H9 (cell line): ENCODE measurements at regions not wholly inside any gene's neighbourhood (a gene's known extent, or its start where the extent isn't known, plus 50 kb on each side); places are given as distances from the start of the nearest gene placed in this dataset.

ENCODE experiments used
- DNase-seq: peaks from one replicate; pipeline ENCODE4 v3.0.0-alpha.2; 2017
- H2AFZ ChIP-seq: one replicate; pipeline ENCODE4 v1.6.1; 2013; ENCODE audit warnings: mild to moderate bottlenecking, low read length, control low read depth, moderate library complexity
- H2AK5ac ChIP-seq: 2 replicates; pipeline ENCODE4 v1.6.1; 2013; ENCODE audit warnings: low read length, control low read depth, mixed read lengths; ENCODE audit not compliant: insufficient read length
- H2BK120ac ChIP-seq: one replicate; pipeline ENCODE4 v1.6.1; 2013; ENCODE audit warnings: low read depth, mild to moderate bottlenecking, low read length, control low read depth, inconsistent platforms; ENCODE audit not compliant: poor library complexity, severe bottlenecking
- H2BK12ac ChIP-seq: 2 replicates; pipeline ENCODE4 v1.6.1; 2013; ENCODE audit warnings: low read length, control low read depth, mixed read lengths, low read depth; ENCODE audit not compliant: insufficient read length
- H2BK15ac ChIP-seq: 2 replicates; pipeline ENCODE4 v1.6.1; 2013; ENCODE audit warnings: low read depth, low read length, control low read depth
- H2BK20ac ChIP-seq: one replicate; pipeline ENCODE4 v1.6.1; 2013; ENCODE audit warnings: low read depth, mild to moderate bottlenecking, low read length, control low read depth, inconsistent platforms; ENCODE audit not compliant: poor library complexity, severe bottlenecking
- H2BK5ac ChIP-seq: 2 replicates; pipeline ENCODE4 v1.6.1; 2013; ENCODE audit warnings: low read length, control low read depth, mixed read lengths; ENCODE audit not compliant: insufficient read length
- H3K14ac ChIP-seq: 2 replicates; pipeline ENCODE4 v1.6.1; 2013; ENCODE audit warnings: low read length, control low read depth; ENCODE audit not compliant: insufficient read depth
- H3K18ac ChIP-seq: 2 replicates; pipeline ENCODE4 v1.6.1; 2013; ENCODE audit warnings: low read depth, mild to moderate bottlenecking, mixed read lengths, low read length, control low read depth; ENCODE audit not compliant: insufficient read length
- H3K23ac ChIP-seq: 2 replicates; pipeline ENCODE4 v1.6.1; 2013; ENCODE audit warnings: low read length, control low read depth, mixed read lengths, low read depth; ENCODE audit not compliant: insufficient read length
- H3K23me2 ChIP-seq: 2 replicates; pipeline ENCODE4 v1.6.1; 2013; ENCODE audit warnings: low read depth, mild to moderate bottlenecking, mixed read lengths, low read length, control low read depth; ENCODE audit not compliant: insufficient read length, poor library complexity, severe bottlenecking
- H3K27ac ChIP-seq: 2 replicates; pipeline ENCODE4 v1.5.1; 2013; ENCODE audit warnings: low read length, control low read depth, mixed read lengths, low read depth; ENCODE audit not compliant: insufficient read length
- H3K27me3 ChIP-seq: 2 replicates; pipeline ENCODE4 v1.6.1; 2013; ENCODE audit warnings: low read length, control low read depth, inconsistent platforms; ENCODE audit not compliant: insufficient read depth
- H3K4ac ChIP-seq: 2 replicates; pipeline ENCODE4 v1.6.1; 2013; ENCODE audit warnings: low read depth, mild to moderate bottlenecking, control low read depth, inconsistent platforms, low read length, moderate library complexity
- H3K4me1 ChIP-seq: 2 replicates; pipeline ENCODE4 v1.6.1; 2013; ENCODE audit warnings: low read length, control low read depth, inconsistent platforms; ENCODE audit not compliant: insufficient read depth
- H3K4me2 ChIP-seq: 2 replicates; pipeline ENCODE4 v1.6.1; 2013; ENCODE audit warnings: low read length, control low read depth, mixed read lengths; ENCODE audit not compliant: insufficient read length, insufficient read depth
- H3K56ac ChIP-seq: 2 replicates; pipeline ENCODE4 v1.6.1; 2013; ENCODE audit warnings: low read depth, mild to moderate bottlenecking, mixed read lengths, low read length, control low read depth; ENCODE audit not compliant: insufficient read length
- H3K79me1 ChIP-seq: 2 replicates; pipeline ENCODE4 v1.6.1; 2013; ENCODE audit warnings: low read depth, mild to moderate bottlenecking, moderate library complexity, low read length, control low read depth, inconsistent platforms; ENCODE audit not compliant: insufficient read depth, poor library complexity, severe bottlenecking
- H3K79me2 ChIP-seq: 2 replicates; pipeline ENCODE4 v1.6.1; 2013; ENCODE audit warnings: low read length, control low read depth, inconsistent platforms; ENCODE audit not compliant: insufficient read depth
- H3K9ac ChIP-seq: 2 replicates; pipeline ENCODE4 v1.6.1; 2013; ENCODE audit warnings: low read length, control low read depth, mixed read lengths; ENCODE audit not compliant: insufficient read length; ENCODE audit errors: extremely low read depth
- H3K9me3 ChIP-seq: one replicate; pipeline ENCODE4 v1.6.1; 2013; ENCODE audit warnings: low read depth, low read length, inconsistent platforms; ENCODE audit not compliant: control insufficient read depth
- H3T11ph ChIP-seq: one replicate; pipeline ENCODE4 v1.6.1; 2013; ENCODE audit warnings: mild to moderate bottlenecking, low read length, control low read depth, inconsistent platforms
- H4K20me1 ChIP-seq: one replicate; pipeline ENCODE4 v1.6.1; 2013; ENCODE audit not compliant: control insufficient read depth, insufficient read length, insufficient read depth
- H4K5ac ChIP-seq: 2 replicates; pipeline ENCODE4 v1.6.1; 2013; ENCODE audit warnings: low read depth, mild to moderate bottlenecking, mixed read lengths, low read length, control low read depth; ENCODE audit not compliant: insufficient read length
- H4K8ac ChIP-seq: replicated peaks from 2 replicates; pipeline ENCODE4 v1.6.1; 2013; ENCODE audit warnings: low read length, control low read depth, mixed read lengths, low read depth; ENCODE audit not compliant: insufficient read length
- H4K91ac ChIP-seq: 2 replicates; pipeline ENCODE4 v1.6.1; 2013; ENCODE audit warnings: low read depth, mild to moderate bottlenecking, moderate library complexity, mixed read lengths, low read length, control low read depth; ENCODE audit not compliant: insufficient read length
- H3K27ac Mint-ChIP-seq, 3 experiments: 2 replicates in 2 of 3; 3 replicates in 1 of 3; pipeline ENCODE4 v1.8.0; 2020 to 2021; ENCODE audit warnings: mixed read lengths in 3 of 3, mild to moderate bottlenecking in 1 of 3, moderate library complexity in 1 of 3
- H3K27me3 Mint-ChIP-seq: 2 replicates; pipeline ENCODE4 v1.8.0; 2021; ENCODE audit warnings: low read depth, mild to moderate bottlenecking, moderate library complexity, mixed read lengths
- H3K36me3 Mint-ChIP-seq, 3 experiments: 2 replicates in 2 of 3; 3 replicates in 1 of 3; pipeline ENCODE4 v1.8.0; 2020 to 2021; ENCODE audit warnings: low read depth in 3 of 3, mixed read lengths in 3 of 3; ENCODE audit not compliant: insufficient read depth in 1 of 3
- H3K4me1 Mint-ChIP-seq, 2 experiments: 2 replicates each; pipeline ENCODE4 v1.8.0; 2020; ENCODE audit warnings: mixed read lengths in 2 of 2
- H3K4me3 Mint-ChIP-seq, 2 experiments: 2 replicates in 1 of 2; 3 replicates in 1 of 2; pipeline ENCODE4 v1.8.0; 2020 to 2021; ENCODE audit warnings: mild to moderate bottlenecking in 2 of 2, mixed read lengths in 2 of 2, moderate library complexity in 1 of 2
- H3K9me3 Mint-ChIP-seq, 2 experiments: 2 replicates in 1 of 2; 3 replicates in 1 of 2; pipeline ENCODE4 v1.8.0; 2020; ENCODE audit warnings: mild to moderate bottlenecking in 2 of 2, mixed read lengths in 2 of 2, moderate library complexity in 1 of 2
- WGBS: extraction: QIAGEN DNeasy Blood & Tissue Kit; methylation state at CpG from one replicate; pipeline ENCODE4 v1.1.7; 2013; ENCODE audit warnings: missing lambda C conversion rate, low lambda C conversion rate, mixed read lengths; ENCODE audit not compliant: insufficient read length; ENCODE audit errors: extremely low coverage; 5-methylcytosine and 5-hydroxymethylcytosine counted together
- TF ChIP-seq, protein P1 (sequence below): fragments of 200-600 bp; sonication (generic); conservative IDR thresholded peaks from 3 replicates; pipeline ENCODE4 v1.8.0; 2021; ENCODE audit warnings: antibody characterized with exemption, mild to moderate bottlenecking

DNA sequence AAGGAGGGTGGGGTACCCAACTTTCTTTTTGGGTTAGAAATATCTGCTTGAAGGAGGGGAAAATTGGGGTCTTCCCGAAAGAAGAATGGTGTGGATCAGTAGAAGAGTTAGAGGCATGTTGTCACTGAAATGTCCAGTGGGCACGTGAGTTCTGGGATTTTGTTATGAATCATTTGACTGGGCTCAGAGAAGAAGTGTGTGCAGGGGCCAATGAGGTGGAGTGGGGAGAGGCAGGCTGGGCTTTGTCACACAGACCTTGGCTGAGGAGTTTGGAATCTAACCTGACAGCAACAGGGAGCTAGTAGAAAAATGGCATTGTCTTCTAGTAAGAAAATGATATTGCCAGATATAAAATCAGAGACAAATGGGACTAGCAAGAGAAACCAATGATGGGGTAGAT is 436.8 kb downstream of the MFSD1 start:
- Mint-ChIP-seq H3K27me3 (no peaks in the 10 kb centered on the region), H3K36me3 (no peaks in the 10 kb centered on the region), H3K4me1 (peaks cover 5 to 8% of the 10 kb centered on the region in 2 experiments), H3K4me3 (no peak overlapping the region), H3K27ac (no peak overlapping the region), H3K9me3 (no peaks in the 10 kb centered on the region)
- Histone ChIP-seq H3K4ac (no peak overlapping the region), H2BK12ac (no peak overlapping the region), H4K8ac (no peak overlapping the region), H3K18ac (no peak overlapping the region), H4K20me1 (no peaks in the 10 kb centered on the region), H3T11ph (no peak overlapping the region), H3K27ac (no peak overlapping the region), H2BK120ac (no peak overlapping the region), H3K4me1 (peaks cover 3% of the 10 kb centered on the region; the same call in 1 of the 2 replicates), H2AK5ac (no peak overlapping the region), H3K9me3 (no peaks in the 10 kb centered on the region), H2BK20ac (no peak overlapping the region), H3K79me2 (no peaks in the 10 kb centered on the region), H3K23me2 (no peaks in the 10 kb centered on the region), H3K27me3 (no peaks in the 10 kb centered on the region), H4K5ac (no peak overlapping the region), H3K14ac (no peak overlapping the region), H4K91ac (no peak overlapping the region), H2BK5ac (no peak overlapping the region), H3K79me1 (no peaks in the 10 kb centered on the region), H2AFZ (no peak overlapping the region), H3K9ac (no peak overlapping the region), H2BK15ac (no peak overlapping the region), H3K23ac (no peak overlapping the region), H3K4me2 (no peak overlapping the region), H3K56ac (no peak overlapping the region)
- TF ChIP-seq, protein P1, sequence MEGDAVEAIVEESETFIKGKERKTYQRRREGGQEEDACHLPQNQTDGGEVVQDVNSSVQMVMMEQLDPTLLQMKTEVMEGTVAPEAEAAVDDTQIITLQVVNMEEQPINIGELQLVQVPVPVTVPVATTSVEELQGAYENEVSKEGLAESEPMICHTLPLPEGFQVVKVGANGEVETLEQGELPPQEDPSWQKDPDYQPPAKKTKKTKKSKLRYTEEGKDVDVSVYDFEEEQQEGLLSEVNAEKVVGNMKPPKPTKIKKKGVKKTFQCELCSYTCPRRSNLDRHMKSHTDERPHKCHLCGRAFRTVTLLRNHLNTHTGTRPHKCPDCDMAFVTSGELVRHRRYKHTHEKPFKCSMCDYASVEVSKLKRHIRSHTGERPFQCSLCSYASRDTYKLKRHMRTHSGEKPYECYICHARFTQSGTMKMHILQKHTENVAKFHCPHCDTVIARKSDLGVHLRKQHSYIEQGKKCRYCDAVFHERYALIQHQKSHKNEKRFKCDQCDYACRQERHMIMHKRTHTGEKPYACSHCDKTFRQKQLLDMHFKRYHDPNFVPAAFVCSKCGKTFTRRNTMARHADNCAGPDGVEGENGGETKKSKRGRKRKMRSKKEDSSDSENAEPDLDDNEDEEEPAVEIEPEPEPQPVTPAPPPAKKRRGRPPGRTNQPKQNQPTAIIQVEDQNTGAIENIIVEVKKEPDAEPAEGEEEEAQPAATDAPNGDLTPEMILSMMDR = no peak
- no CpG with 5 or more reads among the region's 2 CpGs for WGBS
- DNase-seq = no peak
